EH (cell line): ENCODE measurements at regions not wholly inside any gene's neighbourhood (a gene's known extent, or its start where the extent isn't known, plus 50 kb on each side); places are given as distances from the start of the nearest gene placed in this dataset.

ENCODE experiments used
- DNase-seq: peaks from one replicate; pipeline ENCODE4 v3.0.0-alpha.2; 2015; ENCODE audit warnings: low read depth

GRCh38 chr11:131121426-131122333 is 205.4 kb upstream of the SNX19 start:
- DNase-seq, result no peak

- DNase-seq, result no peak
These were observed 206.2 kb upstream of the SNX19 start for GRCh38 chr11:131122448-131122847.

DNA sequence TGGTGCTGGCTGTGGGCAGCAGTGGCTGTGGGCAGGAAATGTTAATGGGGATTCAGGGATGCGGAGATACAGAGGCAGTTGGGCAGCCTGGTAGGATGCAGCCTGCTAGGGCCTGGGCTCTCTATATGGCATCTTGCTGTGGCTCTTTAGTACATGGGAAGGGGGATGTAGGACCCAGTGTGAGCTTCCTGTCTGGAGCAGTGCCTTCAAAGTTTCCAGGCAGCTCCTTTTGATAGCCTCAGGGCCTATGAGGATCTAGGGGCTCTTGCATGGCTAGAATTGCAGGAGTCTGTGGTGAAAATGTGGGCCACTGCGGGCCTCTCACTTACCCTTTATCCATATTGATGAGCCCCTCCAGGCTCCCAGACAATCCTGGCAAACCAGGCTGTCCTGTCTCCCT is 213.2 kb upstream of the SNX19 start:
- DNase-seq, result no peak

DNA sequence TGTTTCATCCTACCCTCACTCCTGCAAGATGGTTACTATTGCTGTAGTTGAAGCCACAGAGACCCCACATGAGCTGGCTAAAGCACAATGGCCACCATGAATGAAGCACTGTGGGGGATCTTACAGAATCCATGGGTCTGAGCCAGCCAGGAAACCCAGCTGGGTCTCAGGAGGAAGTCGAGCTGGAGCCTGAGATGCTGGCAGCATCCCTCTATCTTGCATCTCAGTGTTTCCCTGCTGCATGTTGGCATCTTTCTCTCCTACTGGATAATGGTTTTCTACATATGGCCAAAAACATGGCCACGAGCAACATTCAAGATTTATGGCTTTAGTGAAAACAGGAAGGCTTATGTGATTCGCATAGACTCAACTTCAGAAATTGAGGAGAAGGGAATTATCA is 219.3 kb upstream of the SNX19 start:
- no peak for DNase-seq

GRCh38 chr11:131136486-131136885 is 220.2 kb upstream of the SNX19 start:
- DNase-seq, result peak; percentile 62

DNA sequence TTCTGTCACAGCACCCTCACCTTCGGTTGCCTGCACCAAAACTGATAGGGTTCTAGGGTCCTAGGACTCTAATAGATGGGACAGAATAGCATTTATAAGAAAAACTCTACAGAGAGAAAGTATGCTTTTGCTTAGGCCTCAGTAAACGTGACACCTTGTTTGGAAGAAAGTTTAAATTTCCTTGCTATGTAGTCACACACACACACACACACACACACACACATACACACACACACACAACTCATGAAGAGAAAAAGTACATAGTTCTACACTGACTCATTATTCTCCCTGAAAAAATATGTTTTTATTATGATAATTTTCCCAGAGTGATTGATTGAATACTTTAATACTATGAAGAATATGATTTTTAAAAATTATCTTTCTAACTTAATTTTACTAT is 220.8 kb upstream of the SNX19 start:
- no peak for DNase-seq

DNA sequence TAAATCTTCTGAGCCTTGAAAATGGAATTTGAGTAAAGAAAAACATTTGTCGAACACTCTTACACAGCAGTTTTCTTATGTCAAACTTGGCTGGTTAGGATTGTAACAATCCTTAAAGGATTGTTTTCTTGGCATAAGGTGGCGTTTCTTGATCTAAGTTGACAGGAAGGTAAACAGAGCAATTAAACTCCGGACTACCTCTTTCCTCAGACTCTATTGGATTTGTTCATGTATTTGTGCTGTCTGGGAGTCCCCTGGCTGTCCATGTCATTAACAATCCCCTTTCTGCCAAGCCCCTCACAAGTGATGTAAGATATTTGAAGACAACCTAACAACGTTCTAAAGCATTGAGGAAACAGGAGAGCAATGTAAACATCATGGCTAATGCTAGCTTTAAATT is 222.5 kb upstream of the SNX19 start:
- DNase-seq, result no peak

DNA sequence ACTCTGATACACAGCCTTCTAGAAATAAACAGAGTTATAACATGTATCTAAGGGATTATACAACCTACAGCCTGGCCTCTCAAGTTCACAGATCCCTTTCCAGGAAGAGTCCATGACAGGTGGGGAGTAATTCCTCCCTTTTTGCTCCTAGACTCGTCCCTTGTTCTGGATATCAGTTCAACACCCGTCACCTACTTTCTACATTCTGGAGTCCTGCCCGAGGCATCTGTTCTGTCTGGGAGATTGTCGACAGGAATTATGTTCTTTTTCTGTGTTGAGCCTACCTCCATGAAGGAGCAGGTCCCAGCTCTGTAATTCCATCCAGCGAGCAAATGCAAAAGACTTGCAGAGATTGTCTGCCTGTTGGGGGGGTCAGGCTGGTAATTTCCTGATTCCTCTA is 224.6 kb upstream of the NTM start:
- DNase-seq, result no peak

DNA sequence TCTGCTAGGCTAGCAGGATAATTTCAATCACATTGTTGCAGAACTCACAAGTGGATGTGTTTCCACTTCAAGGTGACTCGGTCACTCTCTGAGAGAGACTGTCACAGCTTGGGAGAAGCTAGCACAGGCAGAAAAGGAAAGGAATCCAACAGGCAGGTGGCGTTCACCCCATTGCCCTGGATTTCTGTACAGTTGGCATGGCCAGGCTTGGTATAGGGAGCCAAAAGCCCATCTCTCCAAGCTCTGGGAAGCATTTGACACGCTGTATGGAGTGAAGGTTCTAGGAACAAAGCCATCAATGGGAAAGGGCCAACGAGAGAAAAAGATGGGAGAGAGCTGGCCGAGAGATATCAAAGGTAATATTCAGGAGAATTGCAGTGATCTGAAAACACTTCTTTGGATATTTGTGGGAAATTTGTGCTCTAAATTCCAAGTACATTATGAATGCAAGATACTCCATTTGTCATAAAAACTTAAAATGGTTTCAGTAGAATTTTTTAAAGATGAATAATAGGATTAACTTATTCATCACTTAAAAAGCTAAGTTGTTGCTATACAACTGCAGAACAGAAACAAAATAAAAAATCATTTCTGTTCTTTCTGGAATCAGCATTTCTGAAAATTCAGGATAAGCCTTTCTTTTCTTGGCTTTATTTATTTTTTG is 223.5 kb upstream of the NTM start:
- peak; percentile 53 for DNase-seq

DNA sequence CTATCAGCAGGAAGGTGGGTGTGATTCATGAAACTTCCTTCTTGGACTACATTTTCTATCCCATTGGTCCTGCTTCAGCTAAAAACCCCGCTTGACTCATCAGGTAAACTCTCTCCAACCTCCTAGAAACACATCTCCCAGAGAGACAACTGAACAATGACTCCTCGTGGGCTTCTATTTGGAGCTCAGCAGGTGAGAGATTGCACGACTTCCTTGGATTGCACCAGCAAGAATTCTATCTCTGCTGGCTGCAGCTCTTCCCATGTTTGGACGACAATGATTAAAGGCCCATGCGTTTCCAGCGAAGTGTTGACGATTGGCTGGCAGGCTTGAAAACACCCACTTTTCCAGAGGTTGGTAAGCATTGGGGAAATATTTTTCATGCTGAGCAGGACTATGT is 216.1 kb upstream of the NTM start:
- peak; percentile 6 for DNase-seq

- DNase-seq, result no peak
These were observed 212.7 kb upstream of the NTM start for GRCh38 chr11:131157678-131158077.

GRCh38 chr11:131160846-131161245 is 209.6 kb upstream of the NTM start:
- DNase-seq, result no peak

GRCh38 chr11:131163613-131164012 is 206.8 kb upstream of the NTM start:
- no peak for DNase-seq

- no peak for DNase-seq
These were observed 205.4 kb upstream of the NTM start for GRCh38 chr11:131165036-131165435.

- no peak for DNase-seq
These were observed 201.3 kb upstream of the NTM start for GRCh38 chr11:131168839-131169713.

DNA sequence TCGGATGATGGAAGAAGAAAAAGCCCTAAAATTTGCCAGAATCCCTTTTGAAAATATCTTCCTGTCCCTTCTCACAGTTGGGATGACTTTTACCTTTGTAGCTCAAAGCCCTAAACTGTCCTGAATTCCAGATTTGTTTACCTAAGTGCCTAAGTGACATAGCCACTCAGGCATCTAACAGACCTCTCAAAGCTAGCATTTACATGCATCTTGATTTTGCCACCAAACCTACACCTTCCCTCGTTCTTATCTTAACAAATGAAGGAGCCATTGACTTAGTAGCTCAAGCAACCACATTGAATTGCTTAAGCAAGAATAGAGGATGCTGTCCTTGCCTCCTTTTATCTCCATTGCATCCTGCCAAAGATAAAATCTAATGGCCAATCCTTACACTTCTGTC is 198.4 kb upstream of the NTM start:
- no peak for DNase-seq

GRCh38 chr11:131178020-131178419 is 192.4 kb upstream of the NTM start:
- DNase-seq, result no peak

DNA sequence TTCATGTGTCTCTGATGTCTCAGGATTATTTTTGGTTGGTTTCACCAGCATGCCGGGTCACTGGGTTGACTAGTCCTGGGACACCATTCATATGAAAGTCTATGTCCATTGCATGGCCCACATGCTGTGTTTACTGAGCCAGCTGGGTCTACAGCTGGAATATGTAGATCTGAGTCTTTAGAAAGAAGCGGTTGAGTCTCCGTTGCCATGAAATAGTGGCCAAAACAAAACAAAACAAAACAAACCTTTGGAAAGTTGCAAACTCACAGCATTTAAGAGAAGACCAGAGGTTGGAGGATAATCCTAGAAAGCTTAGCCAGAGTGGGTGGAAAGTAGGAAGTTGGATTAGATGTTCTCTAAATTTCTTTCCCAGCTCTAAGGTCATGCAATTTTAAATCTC is 191.8 kb upstream of the NTM start:
- no peak for DNase-seq

DNA sequence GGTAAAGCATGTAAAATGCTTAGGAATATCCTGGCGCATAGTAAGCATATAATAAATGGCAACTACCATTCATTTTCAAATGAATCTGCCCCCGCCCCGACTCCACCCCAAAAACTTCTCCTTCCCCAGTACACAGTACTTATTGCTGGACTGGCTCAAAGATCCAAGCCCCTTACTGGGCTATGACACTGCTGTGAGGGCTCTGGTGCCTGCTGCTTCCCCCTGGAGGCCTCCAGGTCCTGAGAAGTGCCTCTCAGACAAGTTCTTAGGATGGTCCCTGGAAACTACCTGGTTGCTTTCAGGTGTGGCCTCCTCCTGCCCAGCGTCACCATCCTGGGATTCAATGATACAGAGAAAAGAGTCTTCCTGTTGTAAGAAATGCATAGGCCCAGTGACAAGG is 190.6 kb upstream of the NTM start:
- DNase-seq, result no peak

- DNase-seq, result no peak
These were observed 184.5 kb upstream of the NTM start for GRCh38 chr11:131185915-131186314.

GRCh38 chr11:131186629-131187101 is 183.8 kb upstream of the NTM start:
- DNase-seq, result no peak

GRCh38 chr11:131190446-131190845 is 180.0 kb upstream of the NTM start:
- DNase-seq, result no peak
